ENCODE measurements at regions not wholly inside any gene's neighbourhood (a gene's known extent, or its start where the extent isn't known, plus 50 kb on each side); places are given as distances from the start of the nearest gene placed in this dataset.

DNA sequence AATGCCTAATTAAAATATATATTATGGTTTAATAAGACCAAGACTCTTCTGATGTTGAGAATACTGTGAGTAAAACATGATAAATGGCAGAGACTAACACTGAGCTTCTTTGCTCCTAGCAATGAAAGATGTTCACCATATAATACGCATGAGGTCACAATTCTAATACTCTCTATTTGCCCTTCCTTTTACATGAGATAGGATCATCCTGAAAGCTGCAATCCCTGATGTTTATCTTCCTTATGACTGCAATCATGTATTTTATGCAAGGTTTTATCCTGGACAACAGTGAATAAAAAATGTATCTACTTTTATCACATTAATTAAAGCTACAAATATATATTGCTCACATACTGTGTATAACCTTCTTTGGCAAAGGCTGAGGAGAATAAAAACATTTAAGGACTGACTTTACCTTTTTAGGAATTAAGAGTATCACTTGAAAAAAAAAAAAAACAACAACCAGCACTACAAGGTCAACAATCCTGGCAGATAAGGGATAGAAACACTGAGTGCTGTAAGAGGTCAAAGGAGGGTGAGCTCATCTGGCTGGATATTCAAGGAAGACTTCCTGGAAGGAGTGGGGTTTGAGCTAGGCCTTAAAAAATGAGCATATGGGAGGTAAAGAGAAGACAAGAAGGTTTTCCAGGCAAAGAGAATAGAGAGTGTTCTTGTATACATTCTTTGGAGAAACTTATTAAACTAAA, 99.9 kb downstream of the AREG start:
- H3K4me3 ChIP-seq, result no peak overlapping the region
- DNase-seq (ENCODE audit: low spot score) (no peak), ATAC-seq (ENCODE audit: insufficient number of reproducible peaks, low FRiP score, low read depth) (no peak)
- no peaks in the 10 kb centered on the region for H3K36me3 ChIP-seq
- peaks cover 2 to 27% of the 10 kb centered on the region in 2 donors for H3K4me1 ChIP-seq (ENCODE audit: control insufficient read depth in 1 of 2, low read depth in 2 of 2)
- no peaks in the 10 kb centered on the region for H3K9me3 ChIP-seq
- no peak overlapping the region for H3K27ac ChIP-seq
- H3K27me3 ChIP-seq (replicated peaks; ENCODE audit: insufficient read depth), result no peaks in the 10 kb centered on the region
- TF ChIP-seq CTCF (IDR thresholded peaks at IDR 0.05), result no peak

DNA sequence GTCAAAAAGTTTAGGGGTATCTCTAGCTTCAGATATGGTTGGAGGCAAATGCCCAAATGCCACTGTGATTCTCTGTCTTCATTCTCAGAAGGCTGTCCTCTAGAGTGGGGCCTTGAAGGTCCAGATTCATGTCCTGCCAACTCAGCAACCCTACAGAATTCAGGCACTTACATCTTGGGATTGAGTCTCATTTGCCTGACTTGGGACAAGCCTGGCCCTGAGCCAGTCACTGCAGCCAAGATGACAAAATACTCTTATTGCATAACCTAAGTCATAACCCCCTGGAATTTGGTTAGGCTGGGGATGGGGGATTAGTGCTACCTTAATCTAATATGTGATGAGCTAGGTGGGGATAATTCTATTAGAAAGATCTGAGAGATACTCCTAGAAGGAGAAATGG, 100.5 kb downstream of the AREG start:
- no peak for TF ChIP-seq CTCF (IDR thresholded peaks at IDR 0.05)
- Histone ChIP-seq H3K4me3 (no peak overlapping the region), H3K27ac (no peak overlapping the region), H3K36me3 (no peaks in the 10 kb centered on the region), H3K9me3 (no peaks in the 10 kb centered on the region), H3K27me3 (replicated peaks; ENCODE audit: insufficient read depth) (no peaks in the 10 kb centered on the region), H3K4me1 (ENCODE audit: control insufficient read depth in 1 of 2, low read depth in 2 of 2) (peaks cover 2 to 27% of the 10 kb centered on the region in 2 donors)
- ATAC-seq (ENCODE audit: insufficient number of reproducible peaks, low FRiP score, low read depth), result no peak
- DNase-seq (ENCODE audit: low spot score), result no peak

GRCh38 chr4:74546057-74546456, 101.1 kb downstream of the AREG start:
- Histone ChIP-seq H3K27ac (no peak overlapping the region), H3K4me1 (ENCODE audit: control insufficient read depth in 1 of 2, low read depth in 2 of 2) (peaks cover 2 to 27% of the 10 kb centered on the region in 2 donors), H3K9me3 (no peaks in the 10 kb centered on the region), H3K4me3 (no peak overlapping the region), H3K27me3 (replicated peaks; ENCODE audit: insufficient read depth) (no peaks in the 10 kb centered on the region), H3K36me3 (no peaks in the 10 kb centered on the region)
- TF ChIP-seq CTCF (IDR thresholded peaks at IDR 0.05), result no peak
- ATAC-seq (ENCODE audit: insufficient number of reproducible peaks, low FRiP score, low read depth) (no peak), DNase-seq (ENCODE audit: low spot score) (no peak)

- H3K4me3 ChIP-seq, result no peak overlapping the region
- no peak for DNase-seq (ENCODE audit: low spot score)
These were observed 102.1 kb downstream of the AREG start for GRCh38 chr4:74547042-74547441.

GRCh38 chr4:74548561-74548960, 103.6 kb downstream of the AREG start:
- Histone ChIP-seq H3K9me3 (no peaks in the 10 kb centered on the region), H3K36me3 (no peaks in the 10 kb centered on the region), H3K4me1 (ENCODE audit: control insufficient read depth in 1 of 2, low read depth in 2 of 2) (peaks cover 2 to 17% of the 10 kb centered on the region in 2 donors), H3K4me3 (no peak overlapping the region), H3K27me3 (replicated peaks; ENCODE audit: insufficient read depth) (no peaks in the 10 kb centered on the region), H3K27ac (no peak overlapping the region)
- no peak for TF ChIP-seq CTCF (IDR thresholded peaks at IDR 0.05)
- no peak for DNase-seq (ENCODE audit: low spot score)
- ATAC-seq (ENCODE audit: insufficient number of reproducible peaks, low FRiP score, low read depth), result no peak

More at GRCh38 chr4:74547042-74547441, 102.1 kb downstream of the AREG start:
- Histone ChIP-seq H3K27ac (no peak overlapping the region), H3K4me1 (ENCODE audit: control insufficient read depth in 1 of 2, low read depth in 2 of 2) (peaks cover 2 to 27% of the 10 kb centered on the region in 2 donors), H3K27me3 (replicated peaks; ENCODE audit: insufficient read depth) (no peaks in the 10 kb centered on the region), H3K9me3 (no peaks in the 10 kb centered on the region), H3K36me3 (no peaks in the 10 kb centered on the region)
- no peak for TF ChIP-seq CTCF (IDR thresholded peaks at IDR 0.05)
- ATAC-seq (ENCODE audit: insufficient number of reproducible peaks, low FRiP score, low read depth), result no peak
